Inflammatory macrophage treated with lipopolysaccharide for 4 hours (primary cell): ENCODE measurements at regions not wholly inside any gene's neighbourhood (a gene's known extent, or its start where the extent isn't known, plus 50 kb on each side); places are given as distances from the start of the nearest gene placed in this dataset.
A peak's percentile ranks its signal among the peaks of the same experiment; 100 is the strongest.

Experiments used
- DNase-seq: peaks from one replicate; pipeline ENCODE4 v3.0.0-alpha.2; 2020

- peak; percentile 89 for DNase-seq
Observed at GRCh38 chr11:123302751-123303195, 107.7 kb upstream of the CLMP start.

GRCh38 chr11:123301696-123302400 lies 106.8 kb upstream of the CLMP start:
- DNase-seq = peak; percentile 51

DNA sequence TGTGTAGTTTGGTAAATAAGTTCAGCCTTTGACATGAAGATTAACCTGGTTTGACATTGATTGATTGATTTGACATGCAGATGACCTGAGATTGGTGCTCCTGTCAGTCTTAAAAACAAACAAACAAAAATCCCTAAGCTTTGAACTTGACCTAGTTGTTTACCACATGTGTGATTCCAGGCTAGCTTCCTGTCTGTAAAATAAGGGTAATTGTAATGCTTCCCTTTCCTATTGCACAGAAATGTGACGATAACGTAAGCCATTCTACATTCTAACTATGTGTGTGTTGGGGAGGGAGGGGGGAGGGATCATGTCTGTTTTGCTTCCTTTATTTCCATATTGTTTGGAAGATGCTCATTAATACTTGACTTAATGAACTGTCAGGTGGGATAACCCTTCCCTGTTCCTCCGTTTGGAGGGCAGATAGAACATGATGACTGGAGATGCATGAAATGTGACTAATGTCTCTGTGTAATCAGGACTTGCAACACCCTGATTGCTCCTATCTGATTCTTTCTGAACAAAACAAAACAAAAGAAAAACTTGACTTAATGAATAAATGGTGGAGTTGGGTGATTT lies 106.1 kb upstream of the CLMP start:
- DNase-seq = peak; percentile 82

GRCh38 chr11:123299721-123300120 lies 104.7 kb upstream of the CLMP start:
- DNase-seq = no peak

DNA sequence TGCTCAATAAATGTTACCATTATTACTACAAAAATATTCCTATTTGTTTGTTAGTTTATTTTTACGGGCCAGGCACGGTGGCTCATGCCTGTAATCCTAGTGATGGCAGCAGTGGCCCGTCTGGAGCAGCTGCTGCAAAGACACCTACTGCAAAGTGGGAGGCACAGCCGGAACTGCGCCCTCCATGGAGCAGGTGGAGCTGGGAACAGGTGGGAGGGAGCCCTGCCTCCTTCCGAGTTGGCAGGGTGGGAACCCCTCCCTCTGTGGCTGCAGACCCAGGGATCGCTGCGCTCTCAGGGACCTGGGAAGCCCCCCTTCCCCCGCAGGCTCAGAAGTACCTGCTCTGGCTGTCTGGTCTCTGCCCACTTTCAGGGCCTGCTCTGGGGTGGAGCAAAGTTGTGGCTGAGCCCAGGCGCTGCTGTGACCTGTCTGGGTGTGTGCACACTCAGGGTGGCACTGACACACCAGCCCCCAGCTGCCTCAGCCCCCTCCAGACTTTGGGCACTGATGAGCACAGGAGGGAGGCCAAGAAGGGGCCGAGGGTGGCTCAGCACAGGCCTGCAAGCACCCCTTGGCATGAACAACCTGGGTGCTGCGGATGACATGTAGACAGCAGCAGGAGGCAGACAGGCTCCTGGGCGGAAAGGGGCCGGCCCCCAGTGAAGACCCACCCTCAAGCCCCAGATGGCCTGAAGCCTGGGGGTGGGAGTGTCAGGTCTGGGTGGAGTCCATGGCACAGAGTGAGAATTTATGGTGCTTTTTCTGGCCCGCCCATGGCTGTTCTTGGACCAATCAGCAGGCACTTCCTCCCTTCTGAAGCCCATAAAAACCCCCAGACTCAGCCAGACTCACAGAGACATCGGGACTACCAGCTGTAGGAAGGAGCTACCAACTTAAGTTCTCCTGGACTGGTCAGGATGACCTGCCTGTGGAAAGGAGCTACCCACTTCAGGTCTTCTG lies 103.7 kb upstream of the CLMP start:
- no peak for DNase-seq

DNA sequence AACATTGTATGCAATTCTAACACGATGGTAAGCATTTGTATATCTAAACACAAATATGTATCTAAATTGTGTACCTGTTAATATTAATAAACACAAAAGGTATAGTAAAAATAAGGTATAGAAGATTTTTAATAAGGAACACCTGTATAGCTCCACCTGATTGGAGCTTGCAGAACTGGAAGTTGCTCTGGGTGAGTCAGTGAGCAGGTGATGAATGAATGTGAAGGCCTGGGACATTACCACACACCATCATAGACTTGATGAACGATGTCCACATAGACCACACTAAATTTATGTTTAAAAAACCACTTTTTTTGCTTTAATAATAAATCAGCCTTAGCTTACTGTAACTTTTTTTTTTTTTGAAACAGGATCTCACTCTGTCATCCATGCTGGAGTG lies 97.6 kb upstream of the CLMP start:
- no peak for DNase-seq

GRCh38 chr11:123291201-123291869 lies 96.3 kb upstream of the CLMP start:
- no peak for DNase-seq

GRCh38 chr11:123286761-123287160 lies 91.7 kb upstream of the CLMP start:
- peak; percentile 40 for DNase-seq

- no peak for DNase-seq
Observed at GRCh38 chr11:123286255-123286654, 91.2 kb upstream of the CLMP start.

- DNase-seq = no peak
Observed at GRCh38 chr11:123284454-123284853, 89.4 kb upstream of the CLMP start.

- DNase-seq = no peak
Observed at GRCh38 chr11:123282597-123282996, 87.5 kb upstream of the CLMP start.

DNA sequence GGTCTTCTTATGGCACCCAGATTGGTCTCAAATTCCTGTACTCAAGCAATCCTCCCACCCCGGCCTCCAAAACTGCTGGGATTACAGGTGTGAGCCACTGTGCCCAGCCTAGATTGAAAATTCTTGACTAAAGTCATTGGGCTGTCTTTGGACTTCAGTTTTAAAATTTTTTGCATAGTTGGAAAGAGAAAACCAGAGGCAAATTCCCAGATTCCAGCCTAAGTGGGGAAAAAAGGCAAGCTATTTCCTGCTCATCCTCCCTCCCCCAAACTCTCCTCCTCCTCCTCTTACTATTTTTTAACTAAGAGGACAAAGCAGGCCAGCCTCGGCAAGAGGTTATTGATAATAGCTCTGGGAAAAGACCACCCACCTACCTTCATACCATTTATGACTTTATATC lies 78.6 kb upstream of the CLMP start:
- no peak for DNase-seq

GRCh38 chr11:123272565-123272964 lies 77.5 kb upstream of the CLMP start:
- no peak for DNase-seq

- DNase-seq = no peak
Observed at GRCh38 chr11:123268156-123268555, 73.1 kb upstream of the CLMP start.

GRCh38 chr11:123265951-123266350 lies 70.9 kb upstream of the CLMP start:
- DNase-seq = no peak

- no peak for DNase-seq
Observed at GRCh38 chr11:123264431-123264780, 69.4 kb upstream of the CLMP start.

- peak; percentile 74 for DNase-seq
Observed at GRCh38 chr11:123261345-123262106, 66.5 kb upstream of the CLMP start.

GRCh38 chr11:123260511-123261211 lies 65.6 kb upstream of the CLMP start:
- DNase-seq = no peak

- no peak for DNase-seq
Observed at GRCh38 chr11:123258877-123259276, 63.8 kb upstream of the CLMP start.

DNA sequence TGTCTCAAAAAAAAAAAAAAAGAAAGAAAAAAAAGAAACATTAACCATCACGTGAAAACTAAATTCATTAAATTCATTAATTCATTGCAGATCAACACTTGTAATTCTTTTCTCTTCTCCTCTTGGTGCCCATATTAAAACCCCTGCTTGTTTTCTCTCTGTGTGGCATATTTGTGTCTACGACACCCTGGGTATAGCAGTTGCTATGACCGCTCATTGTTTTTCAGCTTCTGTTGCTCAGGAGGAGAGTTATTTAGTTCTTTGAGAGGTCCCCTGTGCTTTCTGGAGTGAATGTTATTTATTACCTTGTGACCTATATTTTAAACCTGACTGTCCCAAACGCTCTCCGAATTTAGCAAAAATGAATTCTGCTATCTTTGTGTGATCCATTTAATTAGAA lies 62.3 kb upstream of the CLMP start:
- DNase-seq = no peak

- no peak for DNase-seq
Observed at GRCh38 chr11:123255909-123256308, 60.9 kb upstream of the CLMP start.

GRCh38 chr11:123254357-123254756 lies 59.3 kb upstream of the CLMP start:
- DNase-seq = no peak
